MM.1S (cell line): ENCODE measurements at regions not wholly inside any gene's neighbourhood (a gene's known extent, or its start where the extent isn't known, plus 50 kb on each side); places are given as distances from the start of the nearest gene placed in this dataset.

Experiments used
- DNase-seq: peaks from one replicate; pipeline ENCODE4 v3.0.0-alpha.2; 2015
- H2AFZ ChIP-seq: fragments of 300-600 bp; sonication (generic); 2 replicates; pipeline ENCODE4 v1.6.0; 2016; ENCODE audit warnings: antibody characterized with exemption, low read length
- H3F3A ChIP-seq: fragments of 300-600 bp; sonication (generic); 2 replicates; pipeline ENCODE4 v1.6.1; 2016; ENCODE audit warnings: mild to moderate bottlenecking, antibody characterized with exemption, low read length, moderate library complexity, mixed read lengths; ENCODE audit not compliant: insufficient read depth
- H3K27ac ChIP-seq: fragments of 300-600 bp; sonication (generic); 2 replicates; pipeline ENCODE4 v1.5.1; 2016; ENCODE audit warnings: mild to moderate bottlenecking, low read length
- H3K27me3 ChIP-seq: fragments of 300-600 bp; sonication (generic); replicated peaks from 2 replicates; pipeline ENCODE4 v1.6.0; 2016; ENCODE audit warnings: low read length; ENCODE audit not compliant: insufficient read depth
- H3K36me3 ChIP-seq: fragments of 300-600 bp; sonication (generic); replicated peaks from 2 replicates; pipeline ENCODE4 v1.6.1; 2016; ENCODE audit warnings: mild to moderate bottlenecking, low read length, mixed read lengths; ENCODE audit not compliant: insufficient read depth
- H3K4me1 ChIP-seq: fragments of 300-600 bp; sonication (generic); 2 replicates; pipeline ENCODE4 v1.6.1; 2016; ENCODE audit warnings: low read length, mixed read lengths
- H3K4me2 ChIP-seq: fragments of 300-600 bp; sonication (generic); 2 replicates; pipeline ENCODE4 v1.6.0; 2016; ENCODE audit warnings: low read depth, low read length
- H3K4me3 ChIP-seq: fragments of 300-600 bp; sonication (generic); 2 replicates; pipeline ENCODE4 v1.5.1; 2016; ENCODE audit warnings: low read length, mixed read lengths
- H3K79me2 ChIP-seq: fragments of 300-600 bp; sonication (generic); 2 replicates; pipeline ENCODE4 v1.6.1; 2016; ENCODE audit warnings: mixed run types, low read length, mixed read lengths
- H3K9ac ChIP-seq: fragments of 300-600 bp; sonication (generic); 2 replicates; pipeline ENCODE4 v1.6.1; 2016; ENCODE audit warnings: low read length, mixed read lengths
- H3K9me2 ChIP-seq: fragments of 300-600 bp; sonication (generic); replicated peaks from 2 replicates; pipeline ENCODE4 v1.6.1; 2016; ENCODE audit warnings: mild to moderate bottlenecking, low read length, mixed read lengths; ENCODE audit not compliant: insufficient read depth
- H3K9me3 ChIP-seq: fragments of 300-600 bp; sonication (generic); replicated peaks from 2 replicates; pipeline ENCODE4 v1.6.1; 2016; ENCODE audit warnings: mild to moderate bottlenecking, low read length, mixed read lengths; ENCODE audit not compliant: insufficient read depth
- H4K20me1 ChIP-seq: fragments of 300-600 bp; sonication (generic); 2 replicates; pipeline ENCODE4 v1.6.1; 2016; ENCODE audit warnings: mild to moderate bottlenecking, low read length, moderate library complexity, mixed read lengths; ENCODE audit not compliant: insufficient read depth
- EZH2 ChIP-seq: fragments of 300-600 bp; sonication (generic); optimal IDR thresholded peaks from 2 replicates; pipeline ENCODE3; 2017; ENCODE audit warnings: low read depth, mild to moderate bottlenecking, antibody characterized with exemption, low read length, mixed read lengths
- EZH2phosphoT487 ChIP-seq: fragments of 300-600 bp; sonication (generic); IDR thresholded peaks from 2 replicates; pipeline ENCODE4 v1.6.1; 2018; ENCODE audit warnings: antibody characterized with exemption, low read length
- TF ChIP-seq, protein P1 (sequence below): fragments of 300-600 bp; sonication (generic); IDR thresholded peaks from 2 replicates; pipeline ENCODE4 v1.5.1; 2016; ENCODE audit warnings: antibody characterized with exemption, low read length, mixed read lengths

DNA sequence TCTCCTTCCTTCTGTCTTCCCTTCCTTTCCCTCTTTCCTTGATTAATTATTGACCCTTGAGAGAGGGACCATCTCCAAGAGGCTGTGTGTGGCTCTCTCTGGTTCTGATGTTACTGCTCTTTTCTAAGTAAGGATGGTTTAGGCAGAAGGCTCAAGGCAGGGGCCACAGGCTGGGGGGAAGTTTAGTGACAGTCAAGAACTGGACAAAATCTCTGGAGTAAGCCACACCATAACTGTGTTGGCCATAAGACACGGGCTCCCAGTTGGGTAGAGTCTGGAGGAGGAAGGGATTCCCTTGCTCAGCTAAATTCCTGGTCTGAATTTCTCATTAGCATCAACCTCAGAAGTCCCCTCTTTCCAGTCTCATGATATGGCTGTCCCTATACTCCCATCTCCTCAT is 74.7 kb downstream of the BUD13 start:
- Histone ChIP-seq H3K4me1 (no peaks in the 10 kb centered on the region), H4K20me1 (no peaks in the 10 kb centered on the region), H3K9me3 (no peaks in the 10 kb centered on the region), H3K27ac (no peak overlapping the region), H3K9ac (no peak overlapping the region), H3K27me3 (no peaks in the 10 kb centered on the region; the same call in 1 of the 2 replicates), H3F3A (no peaks in the 10 kb centered on the region), H3K4me3 (no peak overlapping the region), H3K9me2 (no peaks in the 10 kb centered on the region), H3K36me3 (no peaks in the 10 kb centered on the region), H3K4me2 (no peak overlapping the region), H3K79me2 (no peaks in the 10 kb centered on the region), H2AFZ (no peak overlapping the region)
- TF ChIP-seq, protein P1, sequence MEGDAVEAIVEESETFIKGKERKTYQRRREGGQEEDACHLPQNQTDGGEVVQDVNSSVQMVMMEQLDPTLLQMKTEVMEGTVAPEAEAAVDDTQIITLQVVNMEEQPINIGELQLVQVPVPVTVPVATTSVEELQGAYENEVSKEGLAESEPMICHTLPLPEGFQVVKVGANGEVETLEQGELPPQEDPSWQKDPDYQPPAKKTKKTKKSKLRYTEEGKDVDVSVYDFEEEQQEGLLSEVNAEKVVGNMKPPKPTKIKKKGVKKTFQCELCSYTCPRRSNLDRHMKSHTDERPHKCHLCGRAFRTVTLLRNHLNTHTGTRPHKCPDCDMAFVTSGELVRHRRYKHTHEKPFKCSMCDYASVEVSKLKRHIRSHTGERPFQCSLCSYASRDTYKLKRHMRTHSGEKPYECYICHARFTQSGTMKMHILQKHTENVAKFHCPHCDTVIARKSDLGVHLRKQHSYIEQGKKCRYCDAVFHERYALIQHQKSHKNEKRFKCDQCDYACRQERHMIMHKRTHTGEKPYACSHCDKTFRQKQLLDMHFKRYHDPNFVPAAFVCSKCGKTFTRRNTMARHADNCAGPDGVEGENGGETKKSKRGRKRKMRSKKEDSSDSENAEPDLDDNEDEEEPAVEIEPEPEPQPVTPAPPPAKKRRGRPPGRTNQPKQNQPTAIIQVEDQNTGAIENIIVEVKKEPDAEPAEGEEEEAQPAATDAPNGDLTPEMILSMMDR, result no peak
- no peak for DNase-seq

DNA sequence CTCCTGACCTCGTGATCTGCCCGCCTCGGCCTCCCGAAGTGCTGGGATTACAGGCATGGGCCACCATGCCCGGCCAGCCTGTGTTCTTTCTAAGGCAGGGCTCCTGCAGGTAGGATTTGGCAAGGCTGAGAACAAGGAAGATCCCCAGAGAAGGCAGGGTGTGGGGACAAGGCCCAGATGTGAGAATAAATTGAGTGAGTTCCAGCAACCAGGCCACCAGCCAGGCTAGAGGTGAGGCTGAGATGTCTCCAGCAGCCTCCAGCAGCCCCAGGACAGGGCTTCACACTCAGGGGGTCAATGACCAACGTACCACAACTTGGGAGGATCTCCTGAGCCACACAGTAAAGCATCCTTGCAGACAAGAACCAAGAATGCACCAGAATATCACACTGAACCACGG is 75.1 kb downstream of the BUD13 start:
- H4K20me1 ChIP-seq, result no peaks in the 10 kb centered on the region
- no peak overlapping the region for H3K27ac ChIP-seq
- H2AFZ ChIP-seq, result no peak overlapping the region
- no peaks in the 10 kb centered on the region; the same call in 1 of the 2 replicates for H3K27me3 ChIP-seq
- no peaks in the 10 kb centered on the region for H3F3A ChIP-seq
- H3K79me2 ChIP-seq, result no peaks in the 10 kb centered on the region
- H3K9me2 ChIP-seq, result no peaks in the 10 kb centered on the region
- no peaks in the 10 kb centered on the region for H3K4me1 ChIP-seq
- no peaks in the 10 kb centered on the region for H3K9me3 ChIP-seq
- no peak overlapping the region for H3K9ac ChIP-seq
- H3K36me3 ChIP-seq, result no peaks in the 10 kb centered on the region
- TF ChIP-seq EZH2, result no peak
- no peak for DNase-seq
- no peak overlapping the region for H3K4me3 ChIP-seq
- no peak overlapping the region for H3K4me2 ChIP-seq

DNA sequence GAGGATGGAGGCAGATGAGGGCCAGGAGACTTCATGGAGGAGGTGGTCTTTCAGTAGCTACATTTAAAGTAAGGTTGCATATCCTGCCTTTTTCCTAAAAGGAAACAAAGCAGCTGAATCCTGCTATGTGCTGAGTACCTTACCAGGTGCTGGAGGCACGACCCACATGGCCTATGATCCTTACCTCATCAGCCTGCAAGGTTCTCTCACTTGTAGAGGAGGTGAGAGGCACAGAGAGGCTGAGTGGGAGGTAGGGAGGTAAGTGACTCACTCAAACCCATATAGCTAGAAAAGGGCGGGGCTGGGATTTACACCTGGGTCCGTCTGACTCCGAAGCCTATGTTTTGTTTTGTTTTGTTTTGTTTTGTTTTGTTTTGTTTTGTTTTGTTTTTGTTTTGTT is 75.8 kb downstream of the BUD13 start:
- Histone ChIP-seq H3K4me2 (no peak overlapping the region), H3K36me3 (no peaks in the 10 kb centered on the region), H3K9ac (no peak overlapping the region), H3F3A (no peaks in the 10 kb centered on the region), H2AFZ (no peak overlapping the region), H3K4me3 (no peak overlapping the region), H3K9me2 (no peaks in the 10 kb centered on the region), H3K27me3 (no peaks in the 10 kb centered on the region; the same call in 1 of the 2 replicates), H3K9me3 (no peaks in the 10 kb centered on the region), H3K27ac (no peak overlapping the region), H3K4me1 (no peaks in the 10 kb centered on the region), H3K79me2 (no peaks in the 10 kb centered on the region), H4K20me1 (no peaks in the 10 kb centered on the region)
- no peak for TF ChIP-seq EZH2phosphoT487
- TF ChIP-seq, protein P1, result no peak
- TF ChIP-seq EZH2, result no peak
- no peak for DNase-seq

DNA sequence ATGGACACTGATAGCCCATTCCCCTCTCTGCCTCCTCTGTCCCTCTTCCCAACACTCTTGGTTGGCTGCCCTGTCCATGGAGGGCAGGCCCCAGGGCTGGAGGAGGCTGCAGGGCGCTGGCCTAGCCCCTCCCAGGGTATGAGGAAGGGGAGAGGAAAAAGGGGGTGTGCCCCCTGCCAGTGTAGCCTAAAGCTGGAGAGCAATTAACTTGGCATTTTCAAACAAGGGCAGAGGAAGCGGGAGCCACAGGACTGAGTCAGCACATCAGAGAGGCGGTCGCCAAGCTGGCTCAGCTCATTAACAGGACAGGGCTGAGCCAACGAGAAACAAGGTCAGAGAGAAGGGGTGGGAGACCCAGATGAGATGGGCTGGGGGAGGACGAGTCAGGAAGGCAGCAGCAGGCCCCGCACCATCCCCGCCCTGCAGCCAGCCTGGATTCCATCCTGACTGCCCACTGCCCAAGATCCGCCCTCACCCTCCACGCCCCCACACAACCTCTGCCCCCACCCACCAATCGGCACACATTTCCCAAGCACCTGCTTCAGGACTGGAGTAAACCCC is 76.3 kb downstream of the BUD13 start:
- Histone ChIP-seq H3K9me3 (no peaks in the 10 kb centered on the region), H3K4me3 (no peak overlapping the region), H2AFZ (no peak overlapping the region), H3K27me3 (no peaks in the 10 kb centered on the region; the same call in 1 of the 2 replicates), H3K79me2 (no peaks in the 10 kb centered on the region), H3K4me1 (no peaks in the 10 kb centered on the region), H3K36me3 (no peaks in the 10 kb centered on the region), H3K4me2 (no peak overlapping the region), H3K9me2 (no peaks in the 10 kb centered on the region), H3K9ac (no peak overlapping the region), H3F3A (no peaks in the 10 kb centered on the region), H3K27ac (no peak overlapping the region), H4K20me1 (no peaks in the 10 kb centered on the region)
- no peak for DNase-seq
- TF ChIP-seq, protein P1, result no peak
- TF ChIP-seq EZH2 (no peak), EZH2phosphoT487 (no peak)
